ENCODE measurements at regions not wholly inside any gene's neighbourhood (a gene's known extent, or its start where the extent isn't known, plus 50 kb on each side); places are given as distances from the start of the nearest gene placed in this dataset.
A peak's percentile ranks its signal among the peaks of the same experiment; 100 is the strongest.
"Not testable (repeated sequence)": the region's sequence is repeated elsewhere in the genome, so short reads cannot be mapped to it uniquely, and the experiment has no call there.

- DNase-seq, result no peak
Measured at GRCh38 chr2:230593765-230594164, 118.9 kb upstream of the CAB39 start.

- DNase-seq, result no peak
Measured at GRCh38 chr2:230594286-230594840, 118.3 kb upstream of the CAB39 start.

- DNase-seq, result no peak
Measured at GRCh38 chr2:230599853-230600252, 112.8 kb upstream of the CAB39 start.

- no peak for DNase-seq
Measured at GRCh38 chr2:230600285-230600684, 112.4 kb upstream of the CAB39 start.

DNA sequence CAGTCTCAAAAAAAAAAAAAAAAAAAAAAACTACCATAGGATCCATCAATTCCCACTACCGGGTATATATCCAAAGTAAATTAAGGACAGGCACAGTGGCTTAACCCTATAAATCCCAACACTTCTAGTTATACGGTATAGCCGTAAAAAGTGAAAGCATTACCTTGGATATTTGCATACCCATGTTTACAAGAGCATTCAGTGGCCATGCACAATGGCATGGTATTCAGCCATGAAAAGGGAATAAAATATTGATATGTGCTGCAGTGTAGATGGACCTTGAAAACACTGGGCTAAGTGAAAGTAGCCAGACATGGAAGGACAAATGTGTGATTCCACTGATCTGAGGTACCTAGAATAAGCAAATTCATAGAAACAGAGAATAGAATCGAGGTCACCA is 111.8 kb upstream of the CAB39 start:
- no peak for DNase-seq

DNA sequence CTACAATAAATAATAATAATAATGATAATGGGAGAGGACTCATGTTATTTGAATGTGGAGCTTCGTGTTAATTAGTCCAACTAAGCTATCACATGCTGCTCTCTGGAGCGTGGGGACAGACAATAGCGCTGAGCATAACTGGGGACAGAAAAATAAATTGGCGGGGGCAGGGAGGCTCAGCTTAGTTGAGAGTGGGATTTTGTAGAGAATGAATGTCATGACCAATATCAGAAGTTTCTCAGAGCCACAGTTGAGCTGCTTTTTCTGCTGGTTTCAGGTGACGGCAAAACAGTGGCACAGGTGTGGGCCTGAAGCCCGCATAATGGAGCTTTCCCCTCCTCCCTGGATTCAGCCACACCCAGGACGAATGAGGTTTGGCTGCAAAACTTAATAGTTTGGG is 111.1 kb upstream of the CAB39 start:
- no peak for DNase-seq

DNA sequence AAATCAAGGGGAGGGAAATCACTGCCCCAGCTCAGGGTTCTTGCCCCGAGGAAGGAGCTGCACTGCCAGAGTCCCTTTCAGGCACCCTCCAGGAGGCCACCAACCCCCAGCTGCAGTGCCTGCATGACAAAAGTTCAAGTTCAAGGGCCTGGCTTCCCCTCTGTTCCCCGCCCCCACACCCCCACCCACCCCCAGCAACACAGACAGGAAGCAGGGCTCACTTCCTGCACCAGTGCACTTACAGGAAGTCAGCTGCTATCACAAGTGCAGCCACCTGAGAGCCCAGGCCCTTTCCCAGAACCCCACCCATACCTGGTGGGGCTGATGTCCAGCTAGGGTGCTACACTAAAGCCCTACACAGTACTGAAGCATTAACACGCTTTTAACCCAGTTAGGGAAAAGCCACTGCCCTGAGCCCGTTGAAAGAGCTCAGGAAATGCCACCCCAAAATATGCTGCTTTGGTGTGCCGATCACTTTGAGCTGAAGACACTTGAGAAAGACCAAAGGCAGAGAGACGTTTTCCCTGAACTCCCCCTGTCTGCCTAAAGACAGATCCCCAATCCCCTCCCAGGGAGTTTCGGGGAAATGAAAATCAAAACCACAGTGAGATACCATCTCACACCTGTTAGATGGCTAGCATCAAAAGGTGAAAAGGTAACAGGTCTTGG is 109.9 kb upstream of the CAB39 start:
- DNase-seq, result peak; percentile 38

GRCh38 chr2:230603317-230603716 is 109.3 kb upstream of the CAB39 start:
- DNase-seq, result not testable (repeated sequence)

GRCh38 chr2:230604158-230604557 is 108.5 kb upstream of the CAB39 start:
- DNase-seq, result not testable (repeated sequence)

DNA sequence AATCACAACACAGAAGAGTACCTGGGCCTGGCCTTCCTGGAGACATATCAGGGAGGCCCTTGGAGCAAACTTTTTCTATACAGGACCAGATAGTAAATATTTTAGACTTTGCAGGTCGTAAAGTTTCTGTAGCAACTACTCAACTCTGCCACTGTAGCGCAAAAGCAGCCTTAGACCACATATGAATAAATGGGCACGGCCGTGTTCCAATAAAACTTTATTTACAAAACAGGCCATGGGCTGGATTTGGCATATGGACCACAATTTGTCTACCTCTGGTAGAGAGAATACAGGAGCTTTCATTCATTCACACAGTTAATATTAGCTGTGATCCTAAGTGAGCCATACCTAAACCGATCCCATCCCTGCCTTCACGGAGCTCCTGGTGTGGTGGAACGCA is 98.6 kb upstream of the CAB39 start:
- no peak for DNase-seq

DNA sequence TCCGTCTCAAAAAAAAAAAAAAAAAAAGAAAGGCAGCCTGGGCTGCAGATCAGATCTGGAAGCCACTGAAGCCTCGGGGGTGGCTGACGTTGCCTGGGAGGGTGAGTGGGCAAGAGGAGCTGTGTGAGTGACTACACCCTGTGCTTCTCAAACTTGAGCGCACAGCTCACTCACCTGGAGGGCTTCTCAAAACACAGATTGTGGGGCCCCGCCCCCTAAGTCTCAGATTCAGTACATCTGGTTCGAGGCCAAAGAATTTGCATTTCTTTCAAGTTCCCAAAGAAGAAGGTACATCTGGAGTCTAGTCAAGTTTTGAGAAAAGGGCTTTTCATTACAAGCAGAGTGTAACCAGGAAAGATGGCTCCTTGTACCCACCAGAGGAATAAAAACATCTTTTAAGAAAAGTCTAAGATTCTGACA is 97.7 kb upstream of the CAB39 start:
- DNase-seq, result peak; percentile 53

DNA sequence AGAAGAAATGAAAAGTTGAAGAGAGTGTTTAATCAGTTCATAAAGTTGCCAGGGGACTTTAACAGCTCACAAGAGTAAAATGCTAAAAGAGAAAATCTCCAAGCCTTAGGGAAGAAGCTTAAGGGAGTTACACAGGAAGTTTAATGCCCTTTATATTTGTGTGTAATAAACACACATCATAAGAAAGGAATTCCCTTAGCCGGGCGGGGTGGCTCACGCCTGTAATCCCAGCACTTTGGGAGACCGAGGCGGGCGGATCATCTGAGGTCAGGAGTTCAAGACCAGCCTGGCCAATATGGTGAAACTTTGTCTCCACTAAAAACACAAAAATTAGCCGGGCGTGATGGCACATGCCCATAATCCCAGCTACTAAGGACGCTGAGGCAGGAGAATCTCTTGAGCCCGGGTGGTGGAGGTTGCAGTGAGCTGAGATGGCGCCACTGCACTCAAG is 95.4 kb upstream of the CAB39 start:
- DNase-seq, result not testable (repeated sequence)

DNA sequence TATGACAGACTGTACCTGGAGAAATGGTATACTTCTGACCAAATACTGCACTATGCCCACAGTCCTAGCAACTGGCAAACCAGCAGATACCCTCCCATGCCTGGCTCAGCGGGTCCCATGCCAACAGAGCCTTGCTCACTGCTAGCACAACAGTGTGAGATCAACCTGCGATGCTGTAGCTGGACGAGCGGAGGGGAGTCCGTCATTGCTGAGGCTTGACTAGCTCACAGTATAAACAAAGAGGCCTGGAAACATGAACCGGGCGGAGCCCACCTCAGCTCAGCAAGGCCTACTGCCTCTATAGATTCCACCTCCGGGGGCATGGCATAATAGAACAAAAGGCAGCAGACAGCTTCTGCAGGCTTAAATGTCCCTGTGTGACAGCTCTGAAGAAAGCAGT is 93.2 kb upstream of the CAB39 start:
- no peak for DNase-seq

GRCh38 chr2:230625220-230625619 is 87.4 kb upstream of the CAB39 start:
- DNase-seq, result not testable (repeated sequence)

DNA sequence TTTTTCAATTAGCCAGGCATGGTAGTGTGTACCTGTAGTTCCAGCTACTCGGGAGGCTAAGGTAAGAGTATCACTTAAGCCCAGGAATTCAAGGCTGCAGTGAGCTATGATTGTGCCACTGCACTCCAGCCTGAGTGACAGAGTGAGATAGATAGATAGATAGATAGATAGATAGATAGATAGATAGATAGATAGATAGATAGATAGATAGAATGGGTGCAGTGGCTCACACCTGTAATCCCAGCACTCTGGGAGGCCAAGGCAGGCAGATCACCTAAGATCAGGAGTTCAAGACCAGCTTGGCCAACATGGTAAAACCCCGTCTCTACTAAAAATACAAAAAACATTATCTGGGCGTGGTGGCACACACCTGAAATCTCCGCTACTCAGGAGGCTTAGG is 85.6 kb upstream of the CAB39 start:
- not testable (repeated sequence) for DNase-seq

GRCh38 chr2:230627806-230628724 is 84.6 kb upstream of the CAB39 start:
- no peak for DNase-seq

DNA sequence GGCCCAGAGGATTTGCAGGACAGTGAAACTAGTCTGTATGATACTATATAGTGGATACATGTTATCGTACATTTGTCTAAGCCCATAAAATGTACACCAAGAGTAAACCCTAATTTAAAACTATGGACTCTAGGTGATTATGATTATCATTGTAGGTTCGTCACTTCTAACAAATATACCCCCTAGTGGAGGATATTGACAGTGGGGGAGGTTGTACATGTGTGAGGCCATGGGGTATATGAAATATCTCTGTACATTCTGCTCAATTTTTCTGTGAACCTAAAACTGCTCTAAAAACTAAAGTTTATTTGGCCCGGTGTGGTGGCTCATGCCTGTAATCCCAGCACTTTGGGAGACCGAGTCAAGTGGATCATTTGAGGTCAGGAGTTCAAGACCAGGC is 81.2 kb upstream of the CAB39 start:
- DNase-seq, result no peak

DNA sequence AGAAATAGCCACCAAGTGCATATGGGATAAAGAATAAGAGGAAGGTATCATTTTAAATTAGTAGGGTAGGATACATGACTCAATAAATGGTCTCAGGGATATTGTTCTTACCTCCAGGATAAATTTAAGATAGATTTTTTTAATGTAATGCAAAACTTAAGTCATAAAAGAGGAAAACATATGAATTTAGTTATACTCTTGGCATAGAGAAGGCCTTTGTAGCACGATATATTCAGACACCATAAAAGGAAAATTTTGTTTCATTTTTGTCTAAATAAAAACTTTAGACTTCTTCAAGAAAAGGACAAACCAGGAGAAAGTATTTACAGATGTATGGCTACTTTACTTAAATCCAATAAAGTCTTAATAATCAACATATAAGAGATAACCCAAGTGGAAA is 78.5 kb upstream of the CAB39 start:
- DNase-seq, result no peak

GRCh38 chr2:230634721-230635313 is 77.8 kb upstream of the CAB39 start:
- DNase-seq, result not testable (repeated sequence)

GRCh38 chr2:230636684-230637271 is 75.9 kb upstream of the CAB39 start:
- DNase-seq, result no peak

GRCh38 chr2:230637486-230637885 is 75.2 kb upstream of the CAB39 start:
- DNase-seq, result not testable (repeated sequence)

DNA sequence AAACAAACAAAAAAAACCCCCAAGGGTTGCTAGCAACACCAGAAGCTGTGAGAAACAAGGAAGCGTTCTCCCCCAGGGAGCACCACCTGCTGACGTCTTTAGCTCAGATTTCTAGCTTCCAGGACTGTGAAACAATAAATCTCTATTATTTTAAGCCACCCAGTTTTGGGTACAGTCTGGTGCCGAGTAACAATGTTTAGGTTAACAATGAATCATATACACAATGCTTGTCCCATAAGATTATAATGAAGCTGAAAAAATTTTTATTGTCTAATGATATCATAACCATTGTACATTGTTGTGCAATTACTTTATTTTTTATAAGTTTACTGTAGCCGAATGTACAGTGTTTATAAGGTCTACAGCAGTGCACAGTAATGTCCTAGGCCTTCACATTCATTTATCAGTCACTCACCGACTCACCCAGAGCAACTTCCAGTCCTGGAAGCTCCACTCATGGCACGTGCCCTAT is 72.1 kb upstream of the CAB39 start:
- no peak for DNase-seq

GRCh38 chr2:230642966-230643365 is 69.7 kb upstream of the CAB39 start:
- DNase-seq, result no peak
